ENCODE measurements at regions not wholly inside any gene's neighbourhood (a gene's known extent, or its start where the extent isn't known, plus 50 kb on each side); places are given as distances from the start of the nearest gene placed in this dataset.

DNA sequence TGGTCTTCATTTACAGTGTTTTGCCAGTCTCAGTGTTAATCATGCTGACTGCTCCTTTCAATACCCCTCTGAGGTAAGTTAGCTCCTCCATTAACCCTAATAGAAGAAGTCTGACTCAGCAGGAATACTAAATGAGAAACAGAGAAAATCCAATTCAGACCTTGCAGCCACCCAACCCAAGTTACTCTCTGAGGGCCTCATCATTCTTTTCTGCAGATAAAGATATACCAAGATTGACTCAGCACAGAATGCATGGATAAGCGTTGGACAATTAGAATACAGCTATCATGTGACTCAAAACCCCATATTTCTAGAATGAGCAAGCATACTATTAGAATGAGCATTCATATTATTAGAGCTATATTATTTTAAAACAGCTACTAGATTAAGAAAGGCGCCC lies 389.1 kb upstream of the SGO1 start (continued):
- TF ChIP-seq, protein P1, sequence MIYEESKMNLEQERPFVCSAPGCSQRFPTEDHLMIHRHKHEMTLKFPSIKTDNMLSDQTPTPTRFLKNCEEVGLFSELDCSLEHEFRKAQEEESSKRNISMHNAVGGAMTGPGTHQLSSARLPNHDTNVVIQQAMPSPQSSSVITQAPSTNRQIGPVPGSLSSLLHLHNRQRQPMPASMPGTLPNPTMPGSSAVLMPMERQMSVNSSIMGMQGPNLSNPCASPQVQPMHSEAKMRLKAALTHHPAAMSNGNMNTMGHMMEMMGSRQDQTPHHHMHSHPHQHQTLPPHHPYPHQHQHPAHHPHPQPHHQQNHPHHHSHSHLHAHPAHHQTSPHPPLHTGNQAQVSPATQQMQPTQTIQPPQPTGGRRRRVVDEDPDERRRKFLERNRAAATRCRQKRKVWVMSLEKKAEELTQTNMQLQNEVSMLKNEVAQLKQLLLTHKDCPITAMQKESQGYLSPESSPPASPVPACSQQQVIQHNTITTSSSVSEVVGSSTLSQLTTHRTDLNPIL (CRISPR knock-in tag; IDR thresholded peaks at IDR 0.05; ENCODE audit: low read depth) = no peak
- TF ChIP-seq ZNF565 (CRISPR knock-in tag; conservative IDR thresholded peaks at IDR 0.05; ENCODE audit: low read depth) (no peak), OSR1 (CRISPR knock-in tag; IDR thresholded peaks at IDR 0.05) (no peak), ESRRG (CRISPR knock-in tag; IDR thresholded peaks at IDR 0.05) (no peak)

DNA sequence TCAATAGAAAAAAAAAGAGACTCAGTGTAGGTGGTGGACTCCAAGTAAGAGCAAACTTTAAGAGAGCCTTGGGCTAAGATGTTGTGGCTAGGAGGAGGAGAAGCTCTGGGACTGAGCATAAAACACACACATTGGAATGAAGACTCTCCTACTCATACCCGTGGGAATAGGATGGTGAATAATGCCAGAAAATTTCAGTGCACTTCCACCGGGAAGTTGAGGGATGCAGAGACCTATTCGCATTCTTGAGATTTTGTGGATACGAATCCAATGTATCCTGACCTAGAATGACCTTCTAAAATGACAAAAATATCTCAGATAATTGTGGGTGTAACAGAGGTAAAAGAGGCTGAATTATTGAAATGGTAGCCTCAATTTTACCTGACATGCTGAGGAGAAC lies 388.7 kb upstream of the SGO1 start:
- no peak for TF ChIP-seq ZNF70 (CRISPR knock-in tag; IDR thresholded peaks at IDR 0.05)
- TF ChIP-seq ISL1 (CRISPR knock-in tag; IDR thresholded peaks at IDR 0.05) = 0 out of 2 replicates have a peak, but pooled peaks have one; percentile 25
- ATAC-seq = peak; percentile 83

DNA sequence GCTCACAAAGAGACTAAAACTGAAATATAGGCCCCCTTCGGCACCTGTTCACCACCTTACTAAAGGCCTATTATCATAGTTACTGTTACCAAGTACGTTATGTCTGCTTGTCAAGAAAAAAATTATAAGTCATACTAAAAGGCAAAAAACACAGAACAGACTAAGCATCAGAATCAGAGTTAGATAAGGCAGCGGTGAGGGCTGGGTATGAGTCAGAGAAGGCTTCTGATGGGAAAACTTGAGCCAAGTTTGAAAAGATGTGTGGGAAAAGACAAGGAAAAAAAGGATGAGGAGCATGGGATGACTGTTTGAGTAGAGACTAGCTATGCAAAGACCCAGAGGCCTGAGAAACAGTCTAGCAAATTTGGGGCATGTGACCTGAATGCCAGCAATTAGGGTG lies 387.2 kb upstream of the SGO1 start:
- peak; percentile 3; the same call in 1 of the 3 replicates for ATAC-seq
- TF ChIP-seq POU6F1 (CRISPR knock-in tag; IDR thresholded peaks at IDR 0.05; ENCODE audit: borderline replicate concordance, low read depth) = no peak
- TF ChIP-seq ISL1 (CRISPR knock-in tag; IDR thresholded peaks at IDR 0.05) = peak; percentile 56

DNA sequence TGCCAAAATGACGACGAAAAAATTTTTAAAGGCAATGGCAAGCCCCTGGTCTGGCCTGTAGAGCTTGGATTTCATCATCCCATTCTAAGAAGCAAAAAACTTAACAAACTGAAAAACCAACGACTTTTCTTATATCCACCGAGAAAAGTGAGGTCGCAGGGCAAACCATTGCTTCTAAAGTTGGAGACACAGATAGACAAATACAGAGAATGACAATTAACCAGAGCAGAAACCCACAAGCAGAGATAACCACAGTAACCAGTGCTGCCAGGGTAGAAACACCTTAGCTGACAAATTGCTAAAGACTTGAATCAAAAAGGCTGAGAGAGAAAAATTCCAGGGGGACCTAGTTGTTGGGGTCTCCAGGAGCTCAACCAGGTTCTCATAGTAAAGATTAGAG lies 386.5 kb upstream of the SGO1 start:
- ATAC-seq = no peak
- TF ChIP-seq, protein P1 (CRISPR knock-in tag; IDR thresholded peaks at IDR 0.05; ENCODE audit: low read depth) = no peak
- TF ChIP-seq ZNF70 (CRISPR knock-in tag; IDR thresholded peaks at IDR 0.05) (no peak), CSDC2 (CRISPR knock-in tag; IDR thresholded peaks at IDR 0.05) (no peak), PATZ1 (CRISPR knock-in tag; IDR thresholded peaks at IDR 0.05; ENCODE audit: borderline replicate concordance) (no peak), ISL1 (CRISPR knock-in tag; IDR thresholded peaks at IDR 0.05) (no peak), ESRRG (CRISPR knock-in tag; IDR thresholded peaks at IDR 0.05) (no peak), ZFP30 (CRISPR knock-in tag; IDR thresholded peaks at IDR 0.05) (no peak), ZFP3 (CRISPR knock-in tag; IDR thresholded peaks at IDR 0.05) (no peak), ZNF8 (CRISPR knock-in tag; IDR thresholded peaks at IDR 0.05) (no peak), SNAI2 (CRISPR knock-in tag; IDR thresholded peaks at IDR 0.05) (no peak), PPARA (CRISPR knock-in tag; IDR thresholded peaks at IDR 0.05; ENCODE audit: borderline replicate concordance) (no peak), ZC3H10 (CRISPR knock-in tag; IDR thresholded peaks at IDR 0.05) (no peak), GLIS3 (CRISPR knock-in tag; IDR thresholded peaks at IDR 0.05) (no peak), TCF4 (CRISPR knock-in tag; IDR thresholded peaks at IDR 0.05; ENCODE audit: borderline replicate concordance) (no peak), ZNF565 (CRISPR knock-in tag; conservative IDR thresholded peaks at IDR 0.05; ENCODE audit: low read depth) (no peak), OSR1 (CRISPR knock-in tag; IDR thresholded peaks at IDR 0.05) (no peak), ARNTL (CRISPR knock-in tag; IDR thresholded peaks at IDR 0.05; ENCODE audit: borderline replicate concordance, low read depth) (no peak)
- TF ChIP-seq, protein P2, sequence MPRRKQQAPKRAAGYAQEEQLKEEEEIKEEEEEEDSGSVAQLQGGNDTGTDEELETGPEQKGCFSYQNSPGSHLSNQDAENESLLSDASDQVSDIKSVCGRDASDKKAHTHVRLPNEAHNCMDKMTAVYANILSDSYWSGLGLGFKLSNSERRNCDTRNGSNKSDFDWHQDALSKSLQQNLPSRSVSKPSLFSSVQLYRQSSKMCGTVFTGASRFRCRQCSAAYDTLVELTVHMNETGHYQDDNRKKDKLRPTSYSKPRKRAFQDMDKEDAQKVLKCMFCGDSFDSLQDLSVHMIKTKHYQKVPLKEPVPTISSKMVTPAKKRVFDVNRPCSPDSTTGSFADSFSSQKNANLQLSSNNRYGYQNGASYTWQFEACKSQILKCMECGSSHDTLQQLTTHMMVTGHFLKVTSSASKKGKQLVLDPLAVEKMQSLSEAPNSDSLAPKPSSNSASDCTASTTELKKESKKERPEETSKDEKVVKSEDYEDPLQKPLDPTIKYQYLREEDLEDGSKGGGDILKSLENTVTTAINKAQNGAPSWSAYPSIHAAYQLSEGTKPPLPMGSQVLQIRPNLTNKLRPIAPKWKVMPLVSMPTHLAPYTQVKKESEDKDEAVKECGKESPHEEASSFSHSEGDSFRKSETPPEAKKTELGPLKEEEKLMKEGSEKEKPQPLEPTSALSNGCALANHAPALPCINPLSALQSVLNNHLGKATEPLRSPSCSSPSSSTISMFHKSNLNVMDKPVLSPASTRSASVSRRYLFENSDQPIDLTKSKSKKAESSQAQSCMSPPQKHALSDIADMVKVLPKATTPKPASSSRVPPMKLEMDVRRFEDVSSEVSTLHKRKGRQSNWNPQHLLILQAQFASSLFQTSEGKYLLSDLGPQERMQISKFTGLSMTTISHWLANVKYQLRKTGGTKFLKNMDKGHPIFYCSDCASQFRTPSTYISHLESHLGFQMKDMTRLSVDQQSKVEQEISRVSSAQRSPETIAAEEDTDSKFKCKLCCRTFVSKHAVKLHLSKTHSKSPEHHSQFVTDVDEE (CRISPR knock-in tag; IDR thresholded peaks at IDR 0.05) = no peak

Data from SK-N-SH treated with all-trans-retinoic acid at 6 μM for 48 hours (cell line).